ENCODE measurements at regions not wholly inside any gene's neighbourhood (a gene's known extent, or its start where the extent isn't known, plus 50 kb on each side); places are given as distances from the start of the nearest gene placed in this dataset.

DNA sequence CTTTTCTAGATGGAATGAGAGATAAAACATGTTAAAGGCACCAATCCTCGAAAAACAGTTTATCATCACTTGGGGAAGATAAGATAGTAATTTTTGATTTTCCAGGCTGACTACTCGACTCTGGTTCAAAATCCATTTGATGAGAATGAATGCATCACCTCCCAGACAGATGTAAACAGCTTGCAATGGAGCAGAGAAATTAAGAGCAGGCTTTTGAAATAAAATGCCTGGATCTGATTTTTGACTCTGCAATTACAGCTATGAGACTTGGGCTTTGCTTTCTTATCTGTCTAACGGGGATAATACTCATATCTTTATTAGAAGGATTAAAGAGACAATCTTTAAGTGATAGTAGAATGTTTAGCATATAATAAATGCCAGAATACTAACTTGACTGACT is 1148.9 kb downstream of the OLFM4 start:
- TF ChIP-seq, protein P1, sequence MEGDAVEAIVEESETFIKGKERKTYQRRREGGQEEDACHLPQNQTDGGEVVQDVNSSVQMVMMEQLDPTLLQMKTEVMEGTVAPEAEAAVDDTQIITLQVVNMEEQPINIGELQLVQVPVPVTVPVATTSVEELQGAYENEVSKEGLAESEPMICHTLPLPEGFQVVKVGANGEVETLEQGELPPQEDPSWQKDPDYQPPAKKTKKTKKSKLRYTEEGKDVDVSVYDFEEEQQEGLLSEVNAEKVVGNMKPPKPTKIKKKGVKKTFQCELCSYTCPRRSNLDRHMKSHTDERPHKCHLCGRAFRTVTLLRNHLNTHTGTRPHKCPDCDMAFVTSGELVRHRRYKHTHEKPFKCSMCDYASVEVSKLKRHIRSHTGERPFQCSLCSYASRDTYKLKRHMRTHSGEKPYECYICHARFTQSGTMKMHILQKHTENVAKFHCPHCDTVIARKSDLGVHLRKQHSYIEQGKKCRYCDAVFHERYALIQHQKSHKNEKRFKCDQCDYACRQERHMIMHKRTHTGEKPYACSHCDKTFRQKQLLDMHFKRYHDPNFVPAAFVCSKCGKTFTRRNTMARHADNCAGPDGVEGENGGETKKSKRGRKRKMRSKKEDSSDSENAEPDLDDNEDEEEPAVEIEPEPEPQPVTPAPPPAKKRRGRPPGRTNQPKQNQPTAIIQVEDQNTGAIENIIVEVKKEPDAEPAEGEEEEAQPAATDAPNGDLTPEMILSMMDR (IDR thresholded peaks at IDR 0.05), result no peak
- TF ChIP-seq POLR2AphosphoS5 (IDR thresholded peaks at IDR 0.05) (no peak), EP300 (IDR thresholded peaks at IDR 0.05) (no peak)

Measured in suprapubic skin (tissue), 4 donors.